ENCODE measurements at regions not wholly inside any gene's neighbourhood (a gene's known extent, or its start where the extent isn't known, plus 50 kb on each side); places are given as distances from the start of the nearest gene placed in this dataset.

DNA sequence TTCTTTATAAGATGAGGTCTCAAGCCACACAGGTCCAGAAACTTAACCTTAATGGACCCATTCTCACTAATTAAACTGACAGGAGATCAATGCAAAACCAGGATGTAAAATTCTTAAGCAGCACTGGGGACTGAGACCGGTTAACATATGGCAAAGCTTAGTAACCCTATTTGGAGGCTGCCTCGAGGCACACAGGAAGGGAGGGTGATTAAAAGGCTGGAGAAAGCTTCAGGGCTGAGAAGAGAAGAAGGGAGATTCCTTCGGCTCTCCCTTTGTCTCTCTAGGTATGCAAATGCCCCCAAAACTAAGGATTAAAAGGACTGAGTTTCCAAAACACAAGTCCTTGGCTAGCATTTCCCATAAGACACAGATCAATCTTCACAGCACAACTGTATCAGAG is 120.8 kb upstream of the DSCAM start:
- TF ChIP-seq CTCF (IDR thresholded peaks at IDR 0.05; ENCODE audit: poor library complexity) (no peak), EZH2phosphoT487 (IDR thresholded peaks at IDR 0.05; ENCODE audit: low read depth, severe bottlenecking, unreplicated experiment) (no peak)

All from hepatocyte (in vitro differentiated cells).